Vagina (tissue), 2 donors: ENCODE measurements at regions not wholly inside any gene's neighbourhood (a gene's known extent, or its start where the extent isn't known, plus 50 kb on each side); places are given as distances from the start of the nearest gene placed in this dataset.

Source experiments
- CTCF ChIP-seq, 3 experiments: fragments of 450-650 bp in 2 of 3; fragments of 200-600 bp in 1 of 3; sonication (generic) in 1 of 3; IDR thresholded peaks; one replicate each; pipeline ENCODE4 v1.5.1; 2017 to 2019; ENCODE audit warnings: antibody characterized with exemption in 3 of 3, mild to moderate bottlenecking in 2 of 3, moderate library complexity in 2 of 3
- POLR2A ChIP-seq, 2 donors: fragments of 450-650 bp; IDR thresholded peaks; one replicate each; pipeline ENCODE4 v1.6.1; 2017; ENCODE audit warnings: antibody characterized with exemption in 2 of 2, mild to moderate bottlenecking in 2 of 2, moderate library complexity in 2 of 2

- no peak for TF ChIP-seq CTCF (IDR thresholded peaks at IDR 0.05)
- no peak for TF ChIP-seq POLR2A (IDR thresholded peaks at IDR 0.05)
These were observed 660.6 kb downstream of the LRRIQ3 start for GRCh38 chr1:73537400-73537799.
